Endothelial cell (in vitro differentiated cells): ENCODE measurements at regions not wholly inside any gene's neighbourhood (a gene's known extent, or its start where the extent isn't known, plus 50 kb on each side); places are given as distances from the start of the nearest gene placed in this dataset.

Source experiments
- DNase-seq: peaks from one replicate; pipeline ENCODE4 v3.0.0; 2021; ENCODE audit warnings: low spot score
- H3K27ac Mint-ChIP-seq: one replicate; pipeline ENCODE4 v1.8.0; 2021; ENCODE audit warnings: mixed read lengths, inconsistent platforms; ENCODE audit not compliant: unreplicated experiment
- H3K27me3 Mint-ChIP-seq: one replicate; pipeline ENCODE4 v1.8.0; 2021; ENCODE audit warnings: mild to moderate bottlenecking, moderate library complexity, mixed read lengths, inconsistent platforms; ENCODE audit not compliant: unreplicated experiment
- H3K36me3 Mint-ChIP-seq: one replicate; pipeline ENCODE4 v1.8.0; 2021; ENCODE audit warnings: mild to moderate bottlenecking, low read depth, mixed read lengths, inconsistent platforms; ENCODE audit not compliant: unreplicated experiment
- H3K4me1 Mint-ChIP-seq: one replicate; pipeline ENCODE4 v1.8.0; 2021; ENCODE audit warnings: mild to moderate bottlenecking, mixed read lengths, inconsistent platforms; ENCODE audit not compliant: unreplicated experiment
- H3K4me3 Mint-ChIP-seq: one replicate; pipeline ENCODE4 v1.8.0; 2021; ENCODE audit warnings: mild to moderate bottlenecking, mixed read lengths, inconsistent platforms; ENCODE audit not compliant: unreplicated experiment
- H3K9me3 Mint-ChIP-seq: one replicate; pipeline ENCODE4 v1.8.0; 2021; ENCODE audit warnings: mixed read lengths, inconsistent platforms; ENCODE audit not compliant: unreplicated experiment
- TF ChIP-seq, protein P1 (sequence below): fragments of 200-600 bp; sonication (generic); IDR thresholded peaks from one replicate; pipeline ENCODE4 v1.5.0; 2021; ENCODE audit warnings: antibody characterized with exemption; ENCODE audit not compliant: unreplicated experiment

- H3K9me3 Mint-ChIP-seq: no peaks in the 10 kb centered on the region
These were observed 66.7 kb upstream of the PNMA1 start for GRCh38 chr14:73780896-73781295.

GRCh38 chr14:73780391-73780790, 66.2 kb upstream of the PNMA1 start:
- Mint-ChIP-seq H3K4me3 (no peak overlapping the region), H3K9me3 (no peaks in the 10 kb centered on the region), H3K36me3 (peaks cover 7% of the 10 kb centered on the region), H3K27ac (no peak overlapping the region), H3K27me3 (peaks cover 7% of the 10 kb centered on the region), H3K4me1 (peaks cover 35% of the 10 kb centered on the region)
- TF ChIP-seq, protein P1, sequence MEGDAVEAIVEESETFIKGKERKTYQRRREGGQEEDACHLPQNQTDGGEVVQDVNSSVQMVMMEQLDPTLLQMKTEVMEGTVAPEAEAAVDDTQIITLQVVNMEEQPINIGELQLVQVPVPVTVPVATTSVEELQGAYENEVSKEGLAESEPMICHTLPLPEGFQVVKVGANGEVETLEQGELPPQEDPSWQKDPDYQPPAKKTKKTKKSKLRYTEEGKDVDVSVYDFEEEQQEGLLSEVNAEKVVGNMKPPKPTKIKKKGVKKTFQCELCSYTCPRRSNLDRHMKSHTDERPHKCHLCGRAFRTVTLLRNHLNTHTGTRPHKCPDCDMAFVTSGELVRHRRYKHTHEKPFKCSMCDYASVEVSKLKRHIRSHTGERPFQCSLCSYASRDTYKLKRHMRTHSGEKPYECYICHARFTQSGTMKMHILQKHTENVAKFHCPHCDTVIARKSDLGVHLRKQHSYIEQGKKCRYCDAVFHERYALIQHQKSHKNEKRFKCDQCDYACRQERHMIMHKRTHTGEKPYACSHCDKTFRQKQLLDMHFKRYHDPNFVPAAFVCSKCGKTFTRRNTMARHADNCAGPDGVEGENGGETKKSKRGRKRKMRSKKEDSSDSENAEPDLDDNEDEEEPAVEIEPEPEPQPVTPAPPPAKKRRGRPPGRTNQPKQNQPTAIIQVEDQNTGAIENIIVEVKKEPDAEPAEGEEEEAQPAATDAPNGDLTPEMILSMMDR: no peak
- DNase-seq: no peak

More at GRCh38 chr14:73780896-73781295, 66.7 kb upstream of the PNMA1 start:
- H3K4me3 Mint-ChIP-seq: no peak overlapping the region
- H3K27me3 Mint-ChIP-seq: peaks cover 7% of the 10 kb centered on the region
- H3K4me1 Mint-ChIP-seq: peaks cover 40% of the 10 kb centered on the region
- H3K36me3 Mint-ChIP-seq: peaks cover 7% of the 10 kb centered on the region
- TF ChIP-seq, protein P1: no peak
- H3K27ac Mint-ChIP-seq: no peak overlapping the region
- no peak for DNase-seq

DNA sequence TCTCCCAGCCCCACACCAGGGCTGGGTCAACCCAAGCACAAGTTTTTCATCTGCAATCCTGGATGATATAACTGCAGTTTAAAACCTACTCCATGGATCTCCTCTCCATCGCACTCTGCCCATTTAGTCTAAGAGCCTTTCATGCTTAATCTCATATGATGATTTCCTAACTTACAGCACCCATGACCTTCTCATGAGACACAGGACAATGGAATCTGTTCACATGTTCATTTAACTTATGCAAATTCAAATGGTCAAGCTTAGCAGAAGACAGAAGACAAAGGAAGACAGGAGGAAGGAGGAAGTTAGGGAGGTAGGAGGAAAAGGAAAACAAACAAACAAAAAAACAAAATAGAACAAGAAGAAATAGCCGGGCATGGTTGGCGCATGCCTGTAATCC, 64.6 kb upstream of the PNMA1 start:
- no peak for DNase-seq
- H3K27ac Mint-ChIP-seq: no peak overlapping the region
- TF ChIP-seq, protein P1: no peak
- peaks cover 7% of the 10 kb centered on the region for H3K36me3 Mint-ChIP-seq
- H3K27me3 Mint-ChIP-seq: peaks cover 7% of the 10 kb centered on the region
- peaks cover 30% of the 10 kb centered on the region for H3K4me1 Mint-ChIP-seq
- H3K9me3 Mint-ChIP-seq: no peaks in the 10 kb centered on the region
- no peak overlapping the region for H3K4me3 Mint-ChIP-seq

GRCh38 chr14:73777420-73777819, 63.2 kb upstream of the PNMA1 start:
- no peak for DNase-seq
- H3K4me1 Mint-ChIP-seq: peaks cover 17% of the 10 kb centered on the region
- H3K9me3 Mint-ChIP-seq: no peaks in the 10 kb centered on the region
- no peak overlapping the region for H3K4me3 Mint-ChIP-seq
- H3K27ac Mint-ChIP-seq: no peak overlapping the region
- TF ChIP-seq, protein P1: no peak
- peaks cover 2% of the 10 kb centered on the region for H3K27me3 Mint-ChIP-seq
- peaks cover 3% of the 10 kb centered on the region for H3K36me3 Mint-ChIP-seq

DNA sequence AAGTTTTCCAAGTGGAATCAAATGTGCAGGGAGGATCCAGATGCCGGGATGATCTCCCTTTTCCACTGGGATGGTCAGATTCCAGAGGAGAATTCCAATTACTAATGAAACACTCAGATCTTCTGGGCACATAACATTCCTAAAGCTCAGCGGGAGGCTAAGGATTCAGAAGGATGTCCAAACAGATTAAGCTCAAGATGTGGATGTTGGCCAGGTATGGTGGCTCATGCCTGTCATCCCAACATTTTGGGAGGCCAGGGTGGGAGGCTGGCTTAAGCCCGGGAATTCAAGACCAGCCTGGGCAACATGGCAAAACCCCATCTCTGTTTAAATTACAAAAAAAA, 62.0 kb upstream of the PNMA1 start:
- H3K27ac Mint-ChIP-seq: no peak overlapping the region
- no peak overlapping the region for H3K4me3 Mint-ChIP-seq
- DNase-seq: no peak
- H3K4me1 Mint-ChIP-seq: peaks cover 28% of the 10 kb centered on the region
- TF ChIP-seq, protein P1: no peak
- H3K9me3 Mint-ChIP-seq: no peaks in the 10 kb centered on the region
- H3K36me3 Mint-ChIP-seq: peaks cover 3% of the 10 kb centered on the region
- peaks cover 2% of the 10 kb centered on the region for H3K27me3 Mint-ChIP-seq
